Upper lobe of left lung (tissue), 4 donors: ENCODE measurements at regions not wholly inside any gene's neighbourhood (a gene's known extent, or its start where the extent isn't known, plus 50 kb on each side); places are given as distances from the start of the nearest gene placed in this dataset.

Experiments used
- CTCF ChIP-seq, 6 experiments: fragments of 450-650 bp in 4 of 6; fragments of 200-600 bp in 2 of 6; sonication (generic) in 2 of 6; IDR thresholded peaks; one replicate each; pipeline ENCODE4 v1.5.1; 2016 to 2019; ENCODE audit warnings: antibody characterized with exemption in 6 of 6
- EP300 ChIP-seq, 4 donors: sonication (generic); formaldehyde crosslinking; IDR thresholded peaks; one replicate each; pipeline ENCODE4 v1.5.1; 2017; ENCODE audit warnings: antibody characterized with exemption in 4 of 4, control low read depth in 2 of 4
- POLR2A ChIP-seq, 4 donors: fragments of 450-650 bp; IDR thresholded peaks; one replicate each; pipeline ENCODE4 v1.5.1; 2016 to 2017; ENCODE audit warnings: antibody characterized with exemption in 4 of 4, mild to moderate bottlenecking in 2 of 4

- TF ChIP-seq CTCF (IDR thresholded peaks at IDR 0.05) (no peak), EP300 (IDR thresholded peaks at IDR 0.05) (no peak), POLR2A (IDR thresholded peaks at IDR 0.05) (no peak)
Measured at GRCh38 chr9:20286969-20287368, 335.3 kb downstream of the MLLT3 start.
